ENCODE measurements at regions not wholly inside any gene's neighbourhood (a gene's known extent, or its start where the extent isn't known, plus 50 kb on each side); places are given as distances from the start of the nearest gene placed in this dataset.

GRCh38 chr2:106709229-106709628, 176.7 kb downstream of the ST6GAL2 start:
- no peak overlapping the region for H3K27ac Mint-ChIP-seq
- H3K4me1 Mint-ChIP-seq = no peaks in the 10 kb centered on the region
- no peak for ATAC-seq (replicated peaks)
- peaks cover 3% of the 10 kb centered on the region for H3K9me3 Mint-ChIP-seq
- no peaks in the 10 kb centered on the region for H3K36me3 Mint-ChIP-seq (ENCODE audit: low read depth)
- H3K27me3 Mint-ChIP-seq = peaks cover 5% of the 10 kb centered on the region
- no peak overlapping the region for H3K4me3 Mint-ChIP-seq

- no peak overlapping the region for H3K4me3 Mint-ChIP-seq
- no peak overlapping the region for H3K27ac Mint-ChIP-seq
- no peaks in the 10 kb centered on the region for H3K4me1 Mint-ChIP-seq
- ATAC-seq (replicated peaks) = no peak
- peaks cover 10% of the 10 kb centered on the region for H3K27me3 Mint-ChIP-seq
- H3K9me3 Mint-ChIP-seq = peaks cover 9% of the 10 kb centered on the region
- no peaks in the 10 kb centered on the region for H3K36me3 Mint-ChIP-seq (ENCODE audit: low read depth)
Observed at GRCh38 chr2:106719222-106719621, 166.7 kb downstream of the ST6GAL2 start.

- no peak for ATAC-seq (replicated peaks)
- Mint-ChIP-seq H3K4me1 (no peaks in the 10 kb centered on the region), H3K4me3 (no peak overlapping the region), H3K36me3 (ENCODE audit: low read depth) (no peaks in the 10 kb centered on the region), H3K27me3 (peaks cover 13% of the 10 kb centered on the region), H3K9me3 (peaks cover 9% of the 10 kb centered on the region), H3K27ac (no peak overlapping the region)
Observed at GRCh38 chr2:106720026-106720425, 165.9 kb downstream of the ST6GAL2 start.

- Mint-ChIP-seq H3K27me3 (peaks cover 25% of the 10 kb centered on the region), H3K36me3 (ENCODE audit: low read depth) (no peaks in the 10 kb centered on the region), H3K9me3 (no peaks in the 10 kb centered on the region), H3K4me3 (no peak overlapping the region), H3K27ac (no peak overlapping the region), H3K4me1 (no peaks in the 10 kb centered on the region)
- no peak for ATAC-seq (replicated peaks)
Observed at GRCh38 chr2:106724301-106724794, 161.6 kb downstream of the ST6GAL2 start.

- Mint-ChIP-seq H3K36me3 (ENCODE audit: low read depth) (no peaks in the 10 kb centered on the region), H3K9me3 (peaks cover 4% of the 10 kb centered on the region), H3K4me1 (no peaks in the 10 kb centered on the region), H3K27me3 (peaks cover 4% of the 10 kb centered on the region), H3K4me3 (no peak overlapping the region), H3K27ac (no peak overlapping the region)
- no peak for ATAC-seq (replicated peaks)
Observed at GRCh38 chr2:106734165-106734564, 151.8 kb downstream of the ST6GAL2 start.

- Mint-ChIP-seq H3K9me3 (peaks cover 4% of the 10 kb centered on the region), H3K4me1 (no peaks in the 10 kb centered on the region), H3K27me3 (no peaks in the 10 kb centered on the region), H3K4me3 (no peak overlapping the region), H3K36me3 (ENCODE audit: low read depth) (no peaks in the 10 kb centered on the region), H3K27ac (no peak overlapping the region)
- ATAC-seq (replicated peaks) = no peak
Observed at GRCh38 chr2:106735807-106736206, 150.2 kb downstream of the ST6GAL2 start.

GRCh38 chr2:106736221-106736620, 149.7 kb downstream of the ST6GAL2 start:
- no peak for ATAC-seq (replicated peaks)
- Mint-ChIP-seq H3K4me1 (no peaks in the 10 kb centered on the region), H3K27me3 (no peaks in the 10 kb centered on the region), H3K9me3 (peaks cover 4% of the 10 kb centered on the region), H3K4me3 (no peak overlapping the region), H3K27ac (no peak overlapping the region), H3K36me3 (ENCODE audit: low read depth) (no peaks in the 10 kb centered on the region)

- Mint-ChIP-seq H3K9me3 (no peaks in the 10 kb centered on the region), H3K4me3 (no peak overlapping the region), H3K27ac (no peak overlapping the region), H3K4me1 (no peaks in the 10 kb centered on the region), H3K27me3 (peaks cover 15% of the 10 kb centered on the region), H3K36me3 (ENCODE audit: low read depth) (no peaks in the 10 kb centered on the region)
- no peak for ATAC-seq (replicated peaks)
Observed at GRCh38 chr2:106745468-106745867, 140.5 kb downstream of the ST6GAL2 start.

GRCh38 chr2:106749823-106750222, 136.1 kb downstream of the ST6GAL2 start:
- Mint-ChIP-seq H3K4me1 (no peaks in the 10 kb centered on the region), H3K4me3 (no peak overlapping the region), H3K36me3 (ENCODE audit: low read depth) (no peaks in the 10 kb centered on the region), H3K9me3 (no peaks in the 10 kb centered on the region), H3K27ac (no peak overlapping the region), H3K27me3 (peaks cover 15% of the 10 kb centered on the region)
- no peak for ATAC-seq (replicated peaks)
